ENCODE measurements at regions not wholly inside any gene's neighbourhood (a gene's known extent, or its start where the extent isn't known, plus 50 kb on each side); places are given as distances from the start of the nearest gene placed in this dataset.
A peak's percentile ranks its signal among the peaks of the same experiment; 100 is the strongest.

GRCh38 chrX:2608638-2609430 is 82.3 kb upstream of the CD99 start:
- peak; percentile 90 for DNase-seq

- no peak for DNase-seq
Observed at GRCh38 chrX:2607113-2607512, 84.0 kb upstream of the CD99 start.

- DNase-seq = no peak
Observed at GRCh38 chrX:2600564-2600963, 90.5 kb upstream of the CD99 start.

- no peak for DNase-seq
Observed at GRCh38 chrX:2596555-2597255, 94.4 kb upstream of the CD99 start.

- DNase-seq = no peak
Observed at GRCh38 chrX:2596045-2596444, 95.0 kb upstream of the CD99 start.

GRCh38 chrX:2595258-2595657 is 94.5 kb upstream of the DHRSX start:
- no peak for DNase-seq

GRCh38 chrX:2594491-2594890 is 93.7 kb upstream of the DHRSX start:
- no peak for DNase-seq

GRCh38 chrX:2592279-2592678 is 91.5 kb upstream of the DHRSX start:
- no peak for DNase-seq

GRCh38 chrX:2589186-2590020 is 88.6 kb upstream of the DHRSX start:
- no peak for DNase-seq

GRCh38 chrX:2588049-2588448 is 87.3 kb upstream of the DHRSX start:
- no peak for DNase-seq

GRCh38 chrX:2587146-2587545 is 86.4 kb upstream of the DHRSX start:
- no peak for DNase-seq

- no peak for DNase-seq
Observed at GRCh38 chrX:2585158-2585470, 84.3 kb upstream of the DHRSX start.

GRCh38 chrX:2584251-2585157 is 83.7 kb upstream of the DHRSX start:
- DNase-seq = peak; percentile 52

GRCh38 chrX:2583194-2584162 is 82.7 kb upstream of the DHRSX start:
- no peak for DNase-seq

GRCh38 chrX:2582667-2583066 is 81.9 kb upstream of the DHRSX start:
- DNase-seq = no peak

- no peak for DNase-seq
Observed at GRCh38 chrX:2581296-2581695, 80.5 kb upstream of the DHRSX start.

- DNase-seq = no peak
Observed at GRCh38 chrX:2578864-2579263, 78.1 kb upstream of the DHRSX start.

- no peak for DNase-seq
Observed at GRCh38 chrX:2577844-2578466, 77.2 kb upstream of the DHRSX start.

- no peak for DNase-seq
Observed at GRCh38 chrX:2576793-2577192, 76.0 kb upstream of the DHRSX start.

- DNase-seq = no peak
Observed at GRCh38 chrX:2574271-2574670, 73.5 kb upstream of the DHRSX start.
